Stimulated activated CD8-positive, alpha-beta memory T cell treated with anti-CD3 and anti-CD28 coated beads, Interleukin-4, amount 100 ng/mL, for 48 hours (primary cell): ENCODE measurements at regions not wholly inside any gene's neighbourhood (a gene's known extent, or its start where the extent isn't known, plus 50 kb on each side); places are given as distances from the start of the nearest gene placed in this dataset.

ENCODE experiments used
- DNase-seq: peaks from one replicate; pipeline ENCODE4 v3.0.0-alpha.2; 2020

DNA sequence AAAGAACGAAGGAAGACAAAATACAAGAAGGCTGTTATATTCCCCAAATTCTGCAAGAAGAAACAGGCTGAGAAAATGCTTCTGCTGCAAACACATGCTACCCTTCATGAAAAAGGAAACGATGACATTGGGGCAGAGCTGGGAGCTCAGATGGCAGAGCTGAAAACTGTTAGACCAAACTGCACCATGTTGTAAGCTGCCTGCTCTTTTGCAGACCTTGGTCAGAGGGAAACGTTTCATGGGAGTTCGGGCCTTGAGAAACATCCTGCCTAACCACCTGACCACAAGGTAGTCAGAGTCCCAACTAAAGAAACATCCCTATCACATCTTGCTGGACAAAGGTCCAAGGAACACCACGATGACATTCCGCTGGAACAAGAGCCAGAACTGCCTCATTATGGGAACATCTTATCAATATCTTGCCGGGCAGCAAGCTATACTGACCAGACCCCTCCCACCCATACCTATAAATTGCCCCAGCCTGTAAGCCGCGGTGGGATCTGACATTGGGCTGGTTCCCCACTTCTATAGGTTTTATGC lies 110.7 kb upstream of the CTSC start:
- no peak for DNase-seq

DNA sequence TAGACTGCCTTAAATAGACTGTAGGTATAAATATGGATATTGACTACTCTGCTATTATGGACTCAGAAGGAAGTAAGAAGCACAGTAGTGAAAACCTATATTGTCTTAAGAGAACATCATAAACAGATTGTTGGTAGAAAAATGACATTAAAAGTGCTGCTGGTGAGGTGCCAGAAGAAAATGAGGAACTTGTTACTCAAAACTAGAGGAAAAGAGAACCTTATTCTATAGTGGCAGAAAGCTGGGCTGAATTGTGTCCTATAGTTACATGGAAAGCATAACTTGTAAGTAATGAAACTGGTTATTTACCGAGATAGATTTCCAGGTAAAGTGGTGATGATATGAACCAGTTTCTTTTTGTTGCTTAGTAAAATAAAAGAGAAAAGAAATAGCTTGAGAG lies 109.7 kb upstream of the CTSC start:
- DNase-seq, result no peak

DNA sequence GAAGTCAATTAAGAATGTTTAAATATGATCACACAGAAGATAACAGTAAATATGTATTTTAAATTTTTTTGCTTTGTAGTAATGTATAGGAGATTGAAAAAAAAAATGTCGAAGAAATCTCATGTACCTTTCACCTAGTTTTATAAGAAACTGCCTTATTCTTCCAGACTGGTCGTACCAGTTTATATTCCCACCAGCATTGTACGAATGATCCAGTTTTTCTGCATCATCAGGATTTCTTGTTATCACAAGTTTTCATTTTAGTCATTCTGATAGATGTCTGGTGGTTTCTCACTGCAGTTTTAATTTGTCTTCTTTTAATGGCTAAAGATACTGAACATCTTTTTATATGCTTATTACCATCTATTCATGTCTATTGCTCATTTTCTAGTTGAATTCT lies 101.8 kb upstream of the CTSC start:
- DNase-seq, result no peak

DNA sequence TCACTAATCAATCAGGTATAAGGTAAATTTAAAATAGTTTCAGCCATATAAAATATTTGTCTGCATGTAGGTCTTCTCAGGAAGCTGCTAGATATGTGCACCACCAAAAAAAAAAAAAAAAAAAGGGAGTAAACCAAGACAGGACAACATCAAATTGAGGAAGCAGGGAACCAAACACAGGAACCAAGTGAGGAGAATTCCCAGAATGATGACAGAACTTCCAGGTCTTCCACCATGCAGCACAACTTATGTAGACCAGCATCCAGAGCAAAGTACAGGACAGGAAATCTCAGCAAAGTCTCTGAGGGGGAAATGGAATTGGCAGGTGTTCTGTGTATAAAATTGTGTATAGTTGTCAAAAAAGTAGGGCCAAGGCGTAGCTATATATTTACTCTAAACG lies 101.2 kb upstream of the CTSC start:
- DNase-seq, result no peak

DNA sequence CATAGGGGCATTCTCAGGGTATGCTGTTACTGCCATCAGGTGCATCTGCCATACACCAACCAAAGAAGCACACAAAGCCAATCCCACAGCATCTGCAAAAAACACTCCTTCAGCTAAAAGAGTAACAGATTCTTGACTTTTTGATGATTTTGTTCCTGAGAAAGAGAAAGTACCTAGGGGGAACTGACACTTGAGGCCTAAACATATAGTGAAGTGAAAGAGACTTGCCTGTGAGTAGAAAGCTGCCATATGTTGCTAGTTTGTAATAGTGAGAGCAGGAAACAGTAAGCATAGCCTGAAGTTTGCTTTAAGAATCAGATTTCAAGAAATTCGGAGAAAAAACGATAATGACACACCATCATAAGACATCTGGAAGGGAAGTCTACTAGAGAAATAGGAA lies 97.9 kb upstream of the CTSC start:
- DNase-seq, result no peak

DNA sequence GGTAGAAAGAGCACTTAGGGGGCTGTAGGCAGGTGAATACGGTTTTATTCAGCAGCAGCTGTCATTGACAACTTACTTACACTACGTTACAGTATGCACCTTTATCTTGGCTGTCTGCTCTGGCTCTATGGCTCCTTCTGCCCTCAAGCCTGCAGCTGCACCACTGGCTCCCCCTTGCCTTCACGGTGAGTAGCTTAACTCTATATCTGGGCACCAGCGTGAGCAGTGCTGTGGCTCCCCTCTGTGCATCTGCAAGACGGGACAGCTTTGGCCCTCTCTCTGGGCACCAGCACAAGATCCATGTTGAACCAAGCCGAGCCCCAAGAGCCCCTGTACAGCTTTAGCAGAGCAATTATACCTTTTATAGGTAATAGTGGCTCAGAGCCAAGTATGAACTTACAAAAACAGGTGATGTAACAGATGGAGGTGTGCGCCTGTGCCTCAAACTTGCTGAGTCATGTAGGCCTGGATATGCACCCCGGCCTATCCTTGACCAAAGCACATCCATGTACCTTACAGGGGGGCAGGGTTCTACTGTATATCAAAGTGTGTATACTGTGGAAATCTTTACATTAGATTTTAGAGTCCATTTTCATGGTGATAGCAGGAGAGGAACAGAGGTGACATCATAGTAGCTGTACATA lies 96.9 kb upstream of the CTSC start:
- no peak for DNase-seq

DNA sequence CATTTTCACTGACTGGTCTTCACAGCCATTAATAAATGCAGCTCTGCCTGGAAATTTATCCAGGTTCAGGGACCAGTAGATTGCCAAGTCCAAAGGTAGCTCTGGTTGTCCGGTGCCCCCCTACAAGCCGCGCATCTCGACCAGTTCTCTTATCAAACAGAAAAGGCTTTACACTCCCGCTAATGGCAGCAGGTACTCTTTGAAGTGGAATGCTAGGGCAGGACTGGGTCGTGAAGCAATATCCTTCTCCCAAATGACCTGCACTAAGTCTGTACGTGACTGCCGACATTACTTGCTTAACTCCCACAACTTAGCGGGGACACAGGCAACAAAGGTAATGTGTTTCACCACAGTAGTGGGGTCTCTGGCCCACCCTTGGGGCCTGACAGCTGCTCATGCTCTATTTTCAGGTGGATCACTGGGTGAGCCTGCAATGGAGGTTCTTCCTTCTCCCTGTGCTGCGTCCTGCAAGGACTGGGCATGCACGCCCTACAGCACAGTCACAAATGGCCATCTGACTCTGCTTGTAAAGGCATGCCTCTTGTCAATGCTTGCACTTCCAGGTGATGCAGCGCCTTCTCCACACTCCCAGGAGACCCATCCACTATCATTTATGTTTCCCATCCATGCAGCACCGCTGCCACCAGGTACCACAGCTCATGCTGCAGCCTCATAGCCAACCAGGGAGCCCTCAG lies 96.1 kb upstream of the CTSC start:
- no peak for DNase-seq

DNA sequence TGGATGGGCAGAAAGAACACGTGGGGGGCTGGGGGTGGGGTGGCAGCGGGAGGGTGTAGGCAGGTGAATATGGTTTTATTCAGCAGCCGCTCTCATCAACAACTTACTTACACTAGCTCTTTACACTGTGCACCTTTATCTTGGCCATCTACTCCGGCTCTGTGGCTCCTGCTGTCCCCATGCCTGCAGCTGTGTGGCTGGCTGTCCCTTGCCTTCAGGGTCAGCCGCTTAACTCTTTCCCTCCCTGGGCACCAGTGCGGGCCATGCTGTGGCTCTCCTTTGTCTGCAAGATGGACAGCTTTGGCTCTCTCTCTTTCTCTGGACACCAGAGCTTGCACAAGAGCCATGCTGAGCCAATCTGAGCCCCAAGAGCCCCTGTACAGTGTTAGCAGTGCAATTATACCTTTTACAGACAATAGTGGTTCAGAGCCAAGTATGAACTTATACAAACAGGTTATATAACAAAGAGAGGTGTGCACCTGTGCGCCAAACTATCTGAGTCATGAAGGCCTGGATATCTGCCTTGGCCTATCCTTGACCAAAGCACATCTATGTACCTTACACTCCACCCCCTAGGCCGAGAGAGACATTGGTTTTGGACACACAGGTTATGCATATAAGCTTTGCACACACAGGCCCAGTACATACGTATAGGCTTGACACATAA lies 94.3 kb upstream of the CTSC start:
- no peak for DNase-seq

DNA sequence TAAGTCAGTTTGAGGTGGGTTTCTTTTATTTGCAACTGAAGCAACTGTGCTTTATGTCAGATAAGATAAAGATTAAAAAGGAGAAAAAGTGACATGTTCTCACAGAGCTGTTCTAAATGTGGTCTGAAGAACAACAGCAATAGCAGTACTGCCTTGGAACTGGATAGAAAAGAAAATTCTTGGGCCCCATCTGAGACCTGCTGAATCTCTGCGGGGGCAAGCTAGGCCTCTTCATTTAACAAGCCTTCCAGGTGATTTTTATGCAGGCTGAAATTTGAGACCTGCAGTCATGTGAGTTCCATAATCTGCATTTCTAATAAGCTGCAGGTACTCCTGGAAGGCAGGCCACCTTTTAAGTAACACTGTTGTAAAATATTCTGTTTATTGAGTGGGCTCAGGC lies 91.4 kb upstream of the CTSC start:
- no peak for DNase-seq

DNA sequence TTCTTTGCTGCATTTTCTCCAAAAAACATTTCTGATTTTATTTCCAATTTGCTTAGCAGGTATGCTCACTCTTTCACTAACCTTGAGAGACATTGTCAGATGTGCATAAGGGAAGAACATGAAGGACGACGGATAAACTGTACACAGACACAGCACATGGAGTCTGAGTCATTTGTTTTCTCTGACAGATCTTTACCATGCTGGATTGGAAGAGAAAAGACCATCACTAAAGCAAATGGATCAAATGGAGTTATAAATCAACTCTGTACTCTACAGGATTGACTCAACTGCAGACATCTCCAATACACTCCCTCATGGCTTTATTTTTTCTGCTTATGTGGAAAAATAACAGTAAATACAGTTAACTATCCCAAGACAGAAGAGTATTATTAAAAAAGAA lies 90.2 kb upstream of the CTSC start:
- DNase-seq, result no peak

DNA sequence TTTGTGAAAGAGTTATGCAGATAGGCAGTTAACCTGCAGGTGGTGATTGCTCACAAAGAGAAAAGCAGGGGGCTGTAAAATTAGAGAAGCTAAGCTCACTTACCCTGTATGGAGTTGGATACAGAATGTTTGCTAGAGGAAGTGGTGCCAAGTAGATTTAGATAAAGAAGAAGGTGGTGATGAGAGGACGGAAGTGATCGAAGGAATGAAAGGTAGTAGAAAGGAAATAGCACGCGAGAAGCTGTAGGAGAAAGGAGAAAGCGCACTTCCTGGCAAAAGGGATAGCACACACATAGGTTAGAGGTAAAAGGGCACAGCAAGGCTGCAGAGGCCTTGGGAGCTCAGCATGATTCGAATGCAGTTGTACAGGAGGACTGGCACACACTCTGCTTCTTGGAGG lies 87.3 kb upstream of the CTSC start:
- no peak for DNase-seq

DNA sequence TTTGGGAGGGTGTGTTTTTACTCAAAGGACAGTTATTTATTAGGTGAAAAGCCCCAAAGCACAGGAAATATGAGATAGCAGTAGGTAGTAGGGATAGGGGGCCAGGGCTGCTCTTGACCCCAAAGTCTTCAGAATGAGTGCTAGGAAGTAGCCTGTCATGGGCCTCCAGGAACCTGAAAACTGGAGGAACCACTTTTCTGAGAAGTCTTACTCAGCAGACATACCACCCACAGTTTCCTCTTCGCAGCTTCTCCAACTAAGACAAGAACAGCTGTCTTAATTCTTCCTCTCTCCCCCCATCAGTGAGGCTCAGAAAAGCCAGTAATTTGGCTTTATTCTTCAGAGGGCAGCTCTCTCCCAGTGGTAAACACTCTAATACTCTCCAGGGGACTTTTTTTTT lies 84.0 kb upstream of the CTSC start:
- DNase-seq, result peak; percentile 57

DNA sequence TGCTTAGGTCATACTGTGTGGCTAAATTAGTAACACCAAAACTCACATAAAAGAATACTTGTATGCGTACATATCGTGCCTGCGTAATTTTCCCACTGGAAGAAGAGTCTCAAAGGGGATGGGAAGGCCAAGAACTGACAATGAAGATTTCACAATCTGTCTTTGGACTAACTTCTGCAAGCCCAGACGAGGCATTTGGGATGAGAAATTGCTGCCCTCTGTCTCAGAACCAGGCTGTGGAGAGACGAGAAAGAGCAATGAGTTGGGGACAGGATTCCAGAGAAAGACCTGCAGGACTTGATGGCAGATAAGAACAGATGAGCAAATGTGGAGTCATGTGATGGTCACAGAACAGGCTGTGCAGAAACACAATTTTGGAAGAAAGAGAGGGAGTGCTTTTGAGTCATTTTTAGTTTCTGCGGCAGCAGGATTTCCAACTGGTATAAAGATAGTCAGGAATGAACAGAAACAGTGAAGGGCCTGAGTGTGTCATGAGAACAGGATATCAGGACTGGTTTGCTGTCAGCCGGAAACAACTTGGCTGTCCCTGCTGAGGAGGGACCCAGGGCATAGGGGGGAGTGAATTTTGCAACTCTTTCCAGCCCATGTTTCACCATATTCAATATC lies 82.7 kb upstream of the CTSC start:
- no peak for DNase-seq

DNA sequence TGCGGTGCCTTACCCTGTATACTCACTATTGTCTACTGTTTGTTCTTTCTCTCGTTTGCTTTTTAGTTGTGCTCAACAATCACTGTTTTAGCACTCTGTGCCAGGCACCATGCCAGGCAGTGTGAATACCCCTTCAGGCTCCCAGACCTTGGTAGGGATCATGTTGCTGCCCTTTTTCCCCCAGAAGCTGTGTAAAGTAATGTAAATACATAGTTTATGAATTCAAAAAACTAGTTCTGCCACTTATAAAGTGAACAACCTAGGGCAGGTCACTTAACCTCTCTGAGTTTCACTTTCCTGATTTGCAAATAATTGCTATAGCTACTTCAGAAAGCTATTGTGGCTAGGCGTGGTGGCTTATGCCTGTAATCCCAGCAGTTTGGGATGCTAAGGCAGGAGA lies 81.0 kb upstream of the CTSC start:
- DNase-seq, result no peak

DNA sequence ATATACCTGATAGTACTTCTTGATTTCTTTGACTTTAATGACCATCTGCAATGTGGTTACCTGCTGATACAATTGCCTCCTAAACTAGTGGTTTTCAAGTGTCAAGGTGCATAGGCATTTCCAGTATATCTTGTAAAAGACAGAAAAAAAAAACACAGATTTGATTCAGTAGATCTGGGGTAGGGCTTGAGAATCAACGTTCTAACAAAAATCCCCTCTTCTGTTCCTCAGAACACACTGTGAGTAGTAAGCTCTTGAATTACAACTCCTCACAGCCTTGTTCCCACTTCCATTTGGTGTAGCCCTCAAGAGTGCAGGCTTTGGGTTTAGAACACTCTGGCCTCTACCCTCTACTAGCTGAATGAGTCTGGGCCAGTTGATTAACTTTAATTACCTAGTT lies 78.0 kb upstream of the CTSC start:
- no peak for DNase-seq

DNA sequence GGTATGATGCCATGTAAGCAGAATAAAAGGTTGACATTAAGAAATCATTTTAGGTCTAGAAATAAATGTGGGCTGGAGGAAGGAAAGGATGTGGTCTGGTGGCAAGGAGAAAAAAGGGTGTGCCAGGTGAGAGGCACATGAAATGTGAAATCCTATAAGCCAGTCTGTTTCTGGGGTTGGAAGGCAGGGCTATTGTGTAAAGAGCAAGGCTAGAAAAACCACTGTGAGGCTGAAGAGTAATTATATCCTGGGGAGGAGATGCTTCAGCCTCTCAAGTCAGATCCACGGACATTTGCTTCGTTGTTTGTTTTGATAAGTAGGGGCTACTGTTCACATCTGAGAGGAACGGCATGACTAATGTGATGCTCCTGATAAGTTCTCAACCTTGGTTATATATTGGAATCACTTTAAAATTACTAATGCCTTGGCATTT lies 77.5 kb upstream of the CTSC start:
- DNase-seq, result no peak

DNA sequence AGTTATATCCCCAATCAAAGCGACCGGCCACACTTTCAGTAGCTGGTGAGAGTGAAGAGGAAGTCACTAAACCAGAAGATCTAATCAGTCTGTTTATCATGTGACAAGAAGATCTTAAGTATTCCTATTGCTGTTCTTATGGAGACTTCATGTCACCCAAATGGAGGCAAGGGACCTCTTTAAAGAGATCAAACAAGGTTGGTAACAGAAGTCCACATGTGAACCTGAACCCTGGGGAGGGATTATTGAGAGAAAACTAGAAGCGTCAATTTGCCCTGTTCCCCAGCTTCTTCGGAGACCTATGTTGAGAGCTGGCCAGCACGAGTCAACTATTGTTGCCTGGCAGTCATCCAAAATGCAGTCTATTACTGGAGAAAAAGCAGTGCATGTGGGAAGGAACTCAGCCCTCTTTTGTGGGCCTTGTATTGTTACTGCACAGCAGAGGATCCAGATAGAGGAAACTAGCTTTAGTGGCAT lies 76.9 kb upstream of the CTSC start:
- no peak for DNase-seq

DNA sequence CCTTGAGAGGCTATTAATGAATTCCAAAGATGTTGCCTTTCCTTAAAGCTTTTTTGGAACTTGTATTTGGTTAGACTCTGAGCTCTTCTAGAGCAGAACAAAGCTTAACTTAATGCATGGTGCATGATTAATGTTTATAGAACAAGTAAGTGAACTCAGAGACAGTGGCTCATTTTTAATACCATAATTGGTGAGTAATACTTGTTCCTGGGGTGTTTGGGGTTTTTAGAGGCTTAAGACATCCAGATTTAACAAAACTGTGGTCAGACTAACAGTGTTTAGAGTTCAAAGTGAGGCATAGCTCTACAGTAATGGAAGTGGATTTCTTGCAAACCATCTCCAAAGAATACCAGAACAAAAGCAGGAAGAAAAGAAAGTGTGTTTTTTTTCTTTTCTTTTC lies 73.7 kb upstream of the CTSC start:
- no peak for DNase-seq

DNA sequence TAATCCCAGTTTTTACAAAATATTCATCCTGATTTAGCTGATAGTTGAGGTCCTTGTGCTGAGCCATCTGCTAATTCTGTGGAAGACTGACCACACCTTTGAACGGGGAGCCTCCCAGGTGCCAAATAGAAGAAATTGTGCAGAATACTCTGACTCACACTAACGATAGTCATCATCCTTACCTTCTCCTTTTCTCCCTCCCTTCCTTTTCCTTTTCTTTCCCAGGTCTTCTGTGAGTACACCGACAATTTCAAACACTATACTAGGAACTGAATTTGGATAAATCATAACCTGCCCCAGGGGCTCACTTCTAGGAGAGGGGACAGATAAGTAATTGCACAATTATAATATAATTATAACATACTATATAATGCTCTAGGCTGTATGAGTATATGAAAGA lies 73.1 kb upstream of the CTSC start:
- no peak for DNase-seq

DNA sequence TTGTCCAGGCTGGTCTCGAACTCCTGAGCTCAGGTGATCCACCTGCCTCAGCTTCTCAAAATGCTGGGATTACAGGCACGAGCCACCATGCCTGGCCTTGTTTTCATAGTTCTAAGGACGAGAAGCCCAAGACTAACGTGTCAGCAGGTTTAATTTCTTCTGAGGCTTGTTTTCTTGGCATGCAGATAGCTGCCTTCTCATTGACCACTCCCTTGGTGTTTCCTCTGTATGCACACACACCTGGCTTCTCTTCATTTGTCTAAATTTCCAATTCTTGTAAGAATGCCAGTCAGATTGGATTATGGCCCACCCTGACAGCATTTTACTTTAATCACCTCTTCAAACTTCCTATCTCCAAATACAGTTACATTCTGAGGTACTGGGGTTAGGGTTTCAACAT lies 72.5 kb upstream of the CTSC start:
- DNase-seq, result no peak

DNA sequence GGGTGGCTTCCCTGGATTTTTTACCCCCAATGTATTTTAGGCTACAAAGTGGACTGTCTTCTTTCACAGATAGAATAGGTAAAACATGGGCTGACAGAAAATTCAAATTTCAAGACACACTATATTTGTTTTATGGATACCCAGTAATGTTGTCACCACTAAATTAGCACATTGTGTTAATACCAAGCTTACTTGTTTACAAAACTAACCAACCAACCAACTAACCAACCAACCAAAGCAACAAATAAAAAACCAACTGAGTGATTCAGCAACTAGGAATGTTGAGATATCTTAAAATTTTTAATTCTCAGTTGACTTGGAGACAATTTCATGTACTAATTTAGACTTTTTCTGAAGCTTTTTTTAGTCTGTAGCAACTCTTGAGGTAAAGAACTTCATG lies 69.3 kb upstream of the CTSC start:
- no peak for DNase-seq

DNA sequence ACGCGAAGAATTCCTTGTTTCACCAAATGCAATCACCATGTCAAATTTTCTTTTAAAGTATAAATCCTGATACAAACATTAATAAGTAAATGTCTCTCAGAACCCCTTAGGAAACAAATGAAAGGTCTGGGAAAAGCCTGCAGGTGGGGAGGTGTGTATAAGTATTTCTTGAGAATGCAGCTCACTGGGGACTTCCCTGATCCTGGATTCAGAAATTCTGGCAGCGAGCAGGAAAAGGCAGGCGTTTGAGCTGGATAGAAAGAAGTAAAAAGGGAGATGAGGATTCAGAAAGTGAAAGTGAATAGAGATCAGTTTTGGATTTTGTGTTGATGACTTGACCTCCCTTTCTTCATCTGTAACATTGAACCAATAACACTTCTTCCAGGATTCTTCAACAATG lies 68.3 kb upstream of the CTSC start:
- no peak for DNase-seq

DNA sequence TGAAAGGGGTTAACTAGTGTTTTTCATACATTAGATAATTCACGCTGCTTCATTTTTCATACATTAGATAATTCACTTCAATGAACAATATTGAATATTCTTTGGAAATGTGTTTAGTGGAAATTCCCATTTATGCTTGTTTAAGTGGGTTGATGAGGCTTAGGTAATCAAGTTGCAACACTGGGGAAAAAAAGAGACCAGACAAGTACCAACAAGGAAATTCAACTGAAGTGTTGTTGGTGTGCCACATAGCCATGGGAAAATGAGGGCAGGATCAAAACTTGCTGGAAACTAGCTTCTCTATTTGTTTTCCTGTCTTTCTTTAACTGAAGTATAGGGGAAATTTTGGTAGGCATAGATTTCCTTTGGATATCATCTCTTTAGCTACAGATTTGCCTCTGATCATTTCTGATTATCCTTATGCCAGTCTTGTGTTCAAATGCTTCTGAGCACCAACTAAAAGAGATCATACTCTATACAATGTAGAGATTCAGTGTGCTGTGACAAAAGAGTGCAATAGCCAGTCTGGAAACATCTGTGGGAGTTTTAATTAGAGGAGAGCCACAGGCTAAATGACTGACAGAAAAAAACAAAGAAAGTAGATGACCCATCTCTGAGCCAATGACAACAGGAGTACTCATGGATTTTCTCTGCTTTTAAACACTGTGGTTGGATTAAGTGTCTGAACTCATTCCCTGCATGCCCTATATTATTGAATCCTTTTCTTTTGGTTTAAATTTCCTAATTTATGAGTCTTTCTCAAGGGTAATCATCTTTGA lies 67.6 kb upstream of the CTSC start:
- DNase-seq, result no peak
